HTR-8/SVneo (cell line): ENCODE measurements at regions not wholly inside any gene's neighbourhood (a gene's known extent, or its start where the extent isn't known, plus 50 kb on each side); places are given as distances from the start of the nearest gene placed in this dataset.
"Not testable (repeated sequence)": the region's sequence is repeated elsewhere in the genome, so short reads cannot be mapped to it uniquely, and the experiment has no call there.

Experiments used
- DNase-seq: peaks from one replicate; pipeline ENCODE4 v3.0.0; 2011; ENCODE audit warnings: low spot score, mixed read lengths; ENCODE audit not compliant: insufficient read length
- FAIRE-seq: peaks from 2 replicates; lab custom pipeline; 2011; peaks lifted over from hg19 to GRCh38; lab: Jason Lieb, UNC

- DNase-seq, FAIRE-seq: not testable (repeated sequence)
Measured at GRCh38 chr16:88260881-88261665, 121.7 kb upstream of the ZNF469 start.

DNA sequence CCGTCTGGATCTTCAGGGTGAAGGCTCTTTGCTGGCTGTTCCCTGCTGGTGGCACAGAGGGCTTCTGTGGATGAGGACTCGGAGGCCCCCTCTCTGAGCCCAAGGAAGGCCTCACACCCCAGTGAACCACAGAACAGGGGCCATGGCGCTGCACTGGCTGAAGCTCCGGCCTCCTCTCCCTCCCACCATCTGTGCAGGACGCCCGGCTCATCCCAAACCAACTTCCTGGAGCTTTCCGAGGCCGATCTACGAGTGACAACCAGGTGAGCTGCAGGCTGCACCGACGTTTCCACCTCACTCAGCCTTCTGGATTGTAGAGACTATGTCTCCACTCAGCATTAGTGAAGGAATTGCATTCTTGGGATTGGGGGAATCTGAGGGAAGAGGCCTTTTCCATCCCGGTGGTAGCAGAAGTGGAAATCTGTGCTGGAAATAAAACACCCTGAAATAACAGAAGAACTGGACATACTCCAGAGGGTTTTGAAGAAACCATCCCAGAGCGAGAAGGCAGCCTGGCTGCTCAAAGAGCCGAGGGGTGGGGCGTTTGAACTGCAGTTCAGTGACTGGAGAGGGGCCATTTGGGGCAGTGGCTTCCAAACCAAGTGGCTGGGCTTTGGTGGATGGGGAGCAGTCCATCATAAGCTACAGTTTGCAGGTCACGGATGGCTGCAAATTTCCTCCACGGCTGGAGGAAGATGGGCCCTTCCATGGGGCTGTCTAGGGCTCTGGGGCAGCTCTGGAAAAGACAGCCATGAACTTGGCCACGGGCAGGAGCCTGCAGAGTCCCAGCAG, 120.7 kb upstream of the ZNF469 start:
- not testable (repeated sequence) for DNase-seq, FAIRE-seq

GRCh38 chr16:88262858-88263563, 119.7 kb upstream of the ZNF469 start:
- FAIRE-seq, DNase-seq: not testable (repeated sequence)

DNA sequence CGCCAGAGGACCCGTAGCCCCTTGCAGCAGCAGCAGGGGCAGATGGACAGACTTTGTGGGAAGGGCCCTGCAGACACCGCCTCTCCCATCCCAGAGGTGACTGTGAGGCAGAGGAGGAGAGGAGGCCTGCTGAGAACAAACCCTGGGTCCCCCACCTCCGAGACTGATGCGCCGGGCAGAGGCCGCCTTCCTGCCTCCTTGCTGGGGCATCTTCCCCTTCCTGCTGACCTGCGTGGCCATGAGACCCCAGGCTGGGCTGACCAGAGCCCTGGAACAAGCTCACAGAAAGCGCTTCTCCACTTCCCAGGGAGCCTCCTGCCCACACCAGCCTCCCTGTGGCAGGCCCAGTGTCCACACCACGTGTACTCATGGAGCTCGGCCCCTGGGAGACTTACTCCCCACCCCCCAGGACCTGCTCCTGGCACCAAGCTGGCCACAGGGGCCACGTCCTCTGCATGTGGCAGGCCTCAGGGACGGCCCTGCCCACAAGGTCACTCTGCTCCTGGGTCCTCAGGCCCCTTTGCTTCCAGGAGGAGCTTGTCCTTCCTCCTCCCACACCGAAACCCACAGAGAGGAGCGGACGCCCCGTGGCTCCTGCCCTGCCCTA, 119.0 kb upstream of the ZNF469 start:
- peak; percentile 16 for FAIRE-seq
- DNase-seq = not testable (repeated sequence)

DNA sequence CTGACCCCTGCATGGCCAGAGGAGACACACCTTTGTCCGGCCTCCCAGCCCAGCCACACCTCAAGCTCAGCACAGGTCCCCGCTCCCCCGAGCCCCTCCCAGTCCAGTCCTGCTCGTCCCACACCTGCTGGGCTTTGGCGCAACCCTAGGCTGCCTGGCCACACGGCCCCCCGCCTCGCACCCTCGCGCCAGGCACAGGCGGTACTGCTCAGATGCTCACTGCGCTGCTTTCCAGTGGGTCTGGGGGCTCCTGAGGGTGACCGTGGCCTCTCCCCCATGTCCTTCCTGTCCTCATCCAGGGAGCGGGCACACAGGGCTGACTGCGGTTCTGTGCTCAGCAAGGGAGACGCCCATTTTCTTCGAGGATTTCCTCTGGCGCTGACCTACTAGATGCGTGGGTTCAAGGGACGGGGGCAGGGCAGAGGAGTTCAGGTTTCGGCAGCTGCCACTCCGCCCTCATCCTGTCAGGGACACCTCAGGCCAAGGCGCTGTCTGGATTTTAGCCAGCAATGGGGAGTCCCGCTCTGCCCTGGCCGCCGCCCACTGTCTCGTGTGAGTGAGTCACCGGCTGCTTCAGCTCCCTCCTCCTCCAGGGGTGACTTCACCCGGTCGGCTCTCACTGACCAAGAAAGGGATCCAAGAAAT, 118.0 kb upstream of the ZNF469 start:
- FAIRE-seq (peak; percentile 98), DNase-seq (peak; percentile 73)

- FAIRE-seq, DNase-seq: not testable (repeated sequence)
Measured at GRCh38 chr16:88265286-88265938, 117.3 kb upstream of the ZNF469 start.

DNA sequence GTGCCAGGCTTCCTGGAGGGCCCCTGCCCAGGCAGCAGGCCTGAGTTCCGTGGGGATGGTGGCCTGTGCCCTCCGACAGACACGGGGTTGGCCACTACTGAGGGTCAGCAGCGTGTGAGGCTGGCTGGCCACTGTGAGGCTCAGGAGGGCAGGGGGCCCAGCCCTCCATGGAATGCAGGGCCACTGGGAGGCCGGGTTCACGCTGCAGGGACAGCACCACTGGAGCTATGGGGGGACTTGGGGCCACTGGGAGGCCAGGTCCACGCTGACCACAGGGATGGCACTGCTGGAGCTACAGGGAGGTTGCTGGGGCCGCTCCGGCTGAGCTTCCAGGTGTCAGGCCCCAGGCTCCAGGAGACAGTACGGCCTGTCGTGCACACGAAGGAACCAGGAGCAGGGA, 116.7 kb upstream of the ZNF469 start:
- peak; percentile 79 for FAIRE-seq
- not testable (repeated sequence) for DNase-seq

DNA sequence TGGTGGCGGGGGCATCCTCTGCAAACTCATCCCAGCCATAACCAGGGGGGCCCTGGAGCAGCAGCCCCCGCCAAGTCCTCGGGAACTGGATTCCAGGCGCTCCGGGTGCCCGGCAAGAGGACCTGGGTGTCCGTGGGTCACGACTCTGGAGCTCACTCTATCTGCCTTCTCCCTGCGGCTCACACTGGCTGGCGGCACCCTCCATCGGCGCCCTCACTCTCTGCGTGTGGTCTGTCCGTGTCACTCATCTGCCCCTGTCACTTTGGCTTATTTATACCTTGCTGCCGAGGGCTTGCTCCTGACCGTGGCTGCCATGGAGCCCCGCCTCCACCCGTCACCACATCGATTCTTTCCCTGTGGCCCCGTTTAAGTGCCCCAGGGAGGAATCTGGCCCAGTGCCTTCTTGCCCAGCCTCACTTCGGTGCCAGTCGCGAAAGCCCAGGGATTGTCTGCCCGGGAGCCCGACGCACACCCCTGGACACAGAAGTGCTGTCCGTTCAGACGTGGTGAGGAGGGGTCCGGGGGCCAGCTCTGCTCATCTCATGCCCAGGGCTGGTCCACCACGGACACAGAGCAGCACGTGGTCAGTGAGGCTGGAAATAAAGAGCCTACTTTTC, 115.7 kb upstream of the ZNF469 start:
- FAIRE-seq = not testable (repeated sequence)

DNA sequence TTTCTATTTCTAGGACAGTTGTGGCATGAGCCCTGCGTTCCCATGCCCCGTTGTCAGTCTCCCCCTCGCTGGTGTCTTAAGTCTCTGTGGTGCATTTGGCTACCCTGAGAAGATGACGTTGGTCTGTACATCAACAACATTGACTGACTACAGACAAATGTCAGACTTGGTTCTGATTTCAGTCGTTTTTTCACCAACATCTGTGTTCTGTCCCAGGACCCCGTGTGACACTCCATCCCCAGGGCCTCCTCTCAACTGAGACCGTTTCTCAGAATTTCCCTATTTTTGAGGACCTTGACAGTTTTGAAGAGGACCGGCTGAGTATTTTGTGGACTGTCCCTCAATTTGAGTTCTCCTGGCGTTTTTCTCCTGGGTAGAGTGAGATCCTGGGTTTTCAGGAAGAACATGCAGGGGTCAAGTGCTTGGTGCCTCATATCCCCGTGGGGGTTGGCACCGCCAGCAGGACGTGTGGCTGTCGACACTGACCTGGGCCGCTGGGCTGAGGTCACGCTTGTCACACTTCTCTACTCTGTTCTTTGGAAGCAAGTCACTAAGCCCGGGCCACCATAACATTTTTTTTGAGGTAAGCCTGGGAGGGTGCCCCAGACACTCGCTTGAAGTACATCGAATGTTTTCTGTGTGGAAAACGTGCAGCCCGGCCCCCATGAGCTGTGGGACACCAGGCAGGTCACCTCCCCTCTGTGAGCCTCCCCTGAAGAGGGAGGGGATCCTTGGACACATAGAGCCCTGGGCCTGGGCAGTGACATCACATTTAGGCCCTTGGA, 114.4 kb upstream of the ZNF469 start:
- DNase-seq, FAIRE-seq: not testable (repeated sequence)

More for the DNA sequence above, 115.7 kb upstream of the ZNF469 start:
- DNase-seq = not testable (repeated sequence)

GRCh38 chr16:88270171-88270790, 112.5 kb upstream of the ZNF469 start:
- not testable (repeated sequence) for DNase-seq, FAIRE-seq

DNA sequence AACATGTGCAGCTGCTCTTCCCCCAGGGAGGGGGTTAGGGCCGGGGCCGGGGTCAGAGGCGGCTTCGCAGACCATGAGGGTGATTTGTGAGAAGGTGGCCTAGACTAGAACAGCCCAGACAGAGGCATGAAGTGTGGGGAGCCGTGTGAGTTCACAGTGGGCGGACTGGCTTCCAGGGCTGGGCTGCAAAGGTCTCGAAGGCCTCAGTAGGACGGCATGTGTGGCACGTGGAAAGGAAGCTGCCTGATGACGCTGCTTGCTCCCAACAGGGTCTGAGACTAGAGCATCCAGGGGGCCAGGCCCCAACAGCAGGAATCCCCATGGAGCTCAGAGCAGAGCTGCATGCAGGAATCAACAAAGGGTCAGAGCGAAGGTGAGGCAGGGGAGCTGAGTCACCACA, 111.5 kb upstream of the ZNF469 start:
- not testable (repeated sequence) for FAIRE-seq, DNase-seq

DNA sequence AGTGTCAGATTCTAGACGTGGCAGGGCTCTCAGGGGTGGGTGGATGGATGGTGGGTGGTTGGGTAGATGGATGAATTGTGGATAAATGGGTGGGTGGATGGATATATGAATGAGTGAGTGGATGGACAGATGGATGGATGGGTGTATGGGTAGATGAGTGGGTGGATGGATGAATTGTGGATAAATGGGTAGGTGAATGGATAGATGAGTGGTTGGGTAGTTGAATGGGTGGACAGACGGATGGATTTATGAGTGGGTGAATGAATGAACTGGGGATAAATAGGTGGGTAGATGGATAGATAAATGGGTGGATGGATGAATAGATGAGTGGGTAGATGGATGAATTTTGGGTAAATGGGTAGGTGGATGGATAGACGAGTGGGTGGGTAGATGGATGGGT, 111.0 kb upstream of the ZNF469 start:
- peak; percentile 9 for FAIRE-seq
- DNase-seq = not testable (repeated sequence)

DNA sequence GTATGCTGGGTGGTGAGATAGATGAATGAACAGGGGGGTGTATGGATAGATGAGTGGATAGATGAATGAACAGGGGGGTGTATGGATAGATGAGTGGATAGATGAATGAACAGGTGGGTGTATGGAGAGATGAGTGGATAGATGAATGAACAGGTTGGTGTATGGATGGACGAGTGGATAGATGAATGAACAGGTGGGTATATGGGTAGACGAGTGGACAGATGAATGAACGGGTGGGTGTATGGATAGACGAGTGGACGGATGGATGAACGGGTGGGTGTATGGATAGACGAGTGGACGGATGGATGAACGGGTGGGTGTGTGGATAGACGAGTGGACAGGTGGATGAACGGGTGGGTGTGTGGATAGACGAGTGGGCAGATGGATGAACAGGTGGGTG, 110.3 kb upstream of the ZNF469 start:
- FAIRE-seq = not testable (repeated sequence)

GRCh38 chr16:88274126-88274750, 108.5 kb upstream of the ZNF469 start:
- not testable (repeated sequence) for FAIRE-seq, DNase-seq

More for the DNA sequence above, 110.3 kb upstream of the ZNF469 start:
- DNase-seq = not testable (repeated sequence)

- FAIRE-seq = no peak
- no peak for DNase-seq
Measured at GRCh38 chr16:88274847-88275246, 107.9 kb upstream of the ZNF469 start.

DNA sequence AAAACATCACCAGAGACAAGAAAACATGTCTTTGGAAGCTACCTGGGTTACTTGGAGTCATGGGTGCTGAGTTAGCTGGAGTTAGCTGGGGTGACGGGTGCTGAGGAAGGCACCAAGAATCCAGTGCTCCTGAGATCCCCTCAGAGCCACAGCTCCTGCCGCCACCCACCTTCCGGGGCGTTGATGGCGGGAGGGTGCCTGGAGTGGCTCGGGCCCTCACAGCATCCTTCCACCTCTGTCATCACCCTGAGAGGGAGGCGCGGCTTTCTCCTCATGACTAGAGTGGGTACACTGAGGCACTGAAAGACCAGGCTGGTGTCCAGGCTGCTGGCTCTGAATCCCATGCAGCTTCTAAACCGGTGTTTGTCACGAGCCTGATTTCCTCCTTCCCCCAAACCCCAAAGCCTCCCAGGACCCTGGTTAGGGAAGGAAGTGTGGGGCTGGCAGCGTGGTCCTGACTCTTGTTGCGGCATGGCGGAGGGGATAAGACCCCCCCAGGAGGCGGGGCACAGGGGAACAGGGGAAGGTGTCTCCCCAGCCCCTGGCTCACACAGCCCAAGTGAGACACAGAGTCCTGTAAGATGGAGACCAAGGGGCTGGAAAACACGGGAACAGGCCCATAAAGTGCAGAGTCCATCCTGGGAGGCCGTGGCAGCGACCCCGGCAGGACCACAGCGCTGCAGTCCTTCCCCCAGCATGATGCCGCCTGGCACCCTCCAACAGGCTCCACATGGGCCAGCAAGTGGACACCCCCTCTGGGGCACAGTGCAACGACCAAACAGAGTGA, 107.2 kb upstream of the ZNF469 start:
- DNase-seq, FAIRE-seq: not testable (repeated sequence)
